GM10266 (cell line): ENCODE measurements at regions not wholly inside any gene's neighbourhood (a gene's known extent, or its start where the extent isn't known, plus 50 kb on each side); places are given as distances from the start of the nearest gene placed in this dataset.

Experiments used
- DNase-seq: peaks from one replicate; pipeline ENCODE4 v3.0.0; 2012; ENCODE audit errors: extremely low spot score
- CTCF ChIP-seq: IDR thresholded peaks from 2 replicates; pipeline ENCODE4 v1.5.1; 2012; ENCODE audit warnings: mild to moderate bottlenecking, low read depth; ENCODE audit not compliant: control insufficient read depth, insufficient read depth; ENCODE audit errors: missing control alignments

GRCh38 chr2:47686018-47686417, 96.9 kb upstream of the MSH6 start:
- no peak for TF ChIP-seq CTCF
- DNase-seq: no peak

GRCh38 chr2:47682216-47682749, 100.7 kb upstream of the MSH6 start:
- no peak for TF ChIP-seq CTCF
- DNase-seq: no peak

DNA sequence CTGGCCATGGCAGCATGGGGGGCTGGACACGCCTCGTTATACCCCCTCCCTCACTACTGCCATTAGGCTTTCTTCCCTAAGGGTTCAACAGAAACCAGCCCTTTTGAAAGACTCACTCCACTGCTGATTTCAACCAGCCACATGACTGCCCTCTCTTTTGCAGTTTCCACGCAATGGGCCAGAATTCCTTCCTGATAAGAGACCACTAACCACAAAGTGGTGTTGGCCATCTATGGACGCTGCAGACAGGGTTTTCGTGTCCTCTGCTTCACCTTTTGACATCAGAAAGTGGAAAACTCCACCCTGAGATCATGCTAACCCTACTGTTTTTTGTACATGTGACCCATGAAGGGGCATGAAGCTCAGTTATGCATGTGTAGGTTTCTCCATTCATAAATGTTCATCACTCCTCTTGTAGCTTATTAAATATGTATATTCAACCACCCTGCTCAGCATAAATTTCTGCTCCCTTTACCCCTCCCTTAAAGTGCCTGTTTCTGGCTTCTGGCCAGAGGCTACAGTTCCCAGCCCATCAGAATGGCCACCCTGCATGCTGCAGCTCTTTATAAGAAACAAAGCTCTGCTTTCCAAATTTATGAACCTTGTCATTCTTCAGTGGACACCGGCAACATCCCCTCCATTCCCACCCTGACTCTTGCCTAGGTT, 105.6 kb upstream of the KCNK12 start:
- no peak for DNase-seq
- no peak for TF ChIP-seq CTCF

DNA sequence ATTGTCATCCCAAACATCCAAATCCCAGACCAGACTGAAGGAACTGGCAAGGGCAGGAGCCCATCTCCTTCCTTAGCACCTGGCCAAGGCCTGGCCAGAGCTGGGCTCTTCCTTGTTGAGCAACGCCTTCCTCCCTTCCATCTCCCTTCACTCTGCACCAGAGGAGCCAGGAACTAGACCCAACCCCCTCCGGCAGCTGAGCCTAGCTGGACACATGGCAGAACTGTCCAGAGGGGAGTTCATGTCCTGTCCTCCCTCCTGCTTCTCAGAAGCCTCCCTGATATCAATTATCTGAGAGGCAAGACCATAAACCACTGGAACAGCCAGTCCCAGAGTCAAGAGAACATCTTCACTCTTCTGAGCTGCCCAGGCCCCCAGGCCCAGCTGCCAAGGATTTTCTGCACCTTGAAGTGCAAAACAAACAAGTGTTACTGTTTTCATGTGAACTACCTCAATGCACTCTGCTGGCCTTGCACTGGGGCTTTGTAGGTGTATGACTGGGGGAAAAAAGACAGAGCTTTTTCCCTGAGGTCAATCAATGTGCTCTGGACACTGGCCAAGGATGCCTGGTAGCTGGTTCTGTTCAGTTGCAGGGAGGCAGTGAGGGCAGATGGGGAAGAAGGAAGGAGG, 104.5 kb upstream of the KCNK12 start:
- no peak for DNase-seq
- no peak for TF ChIP-seq CTCF

GRCh38 chr2:47666332-47666731, 95.5 kb upstream of the KCNK12 start:
- DNase-seq: no peak
- no peak for TF ChIP-seq CTCF

DNA sequence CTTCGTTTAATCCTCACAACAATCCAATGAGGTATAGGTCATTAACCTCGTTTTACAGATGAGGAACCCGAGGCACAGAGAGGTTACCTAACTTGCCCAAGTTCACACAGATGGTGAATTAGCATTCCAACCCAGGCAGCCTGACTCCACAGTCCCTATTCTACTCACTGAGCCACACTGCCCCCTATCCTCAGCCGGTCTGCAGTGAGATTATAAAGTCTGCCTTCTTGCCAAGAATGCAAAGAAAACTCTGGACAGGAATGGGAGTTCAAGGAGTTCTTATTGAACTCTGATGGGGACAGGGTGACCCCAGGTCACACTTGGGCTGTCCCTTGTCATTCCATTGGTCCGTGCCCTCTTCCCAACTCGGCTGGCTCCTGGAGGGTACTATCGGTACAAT, 94.0 kb upstream of the KCNK12 start:
- no peak for DNase-seq
- peak; percentile 39 for TF ChIP-seq CTCF

DNA sequence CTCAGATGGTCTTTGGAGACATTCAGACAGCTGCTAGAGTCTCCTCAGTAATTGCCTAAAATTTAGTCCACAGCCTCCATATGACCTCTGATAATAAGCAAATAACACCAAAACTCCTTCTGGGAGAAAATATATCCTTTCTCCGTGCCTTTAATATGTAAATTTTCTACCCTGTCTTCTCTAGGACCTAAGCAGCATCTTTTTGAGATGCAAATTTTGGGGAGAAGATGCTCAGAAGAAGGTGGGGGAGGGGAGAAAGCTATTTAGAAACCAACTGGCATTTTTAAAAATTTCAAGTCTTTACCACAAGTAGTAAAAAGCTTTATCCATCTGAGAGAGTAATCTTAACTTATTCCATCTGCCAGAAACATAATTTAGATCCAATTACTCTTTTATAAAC, 91.8 kb upstream of the KCNK12 start:
- DNase-seq: no peak
- no peak for TF ChIP-seq CTCF
